WTC11 (cell line): ENCODE measurements at regions not wholly inside any gene's neighbourhood (a gene's known extent, or its start where the extent isn't known, plus 50 kb on each side); places are given as distances from the start of the nearest gene placed in this dataset.

Experiments
- ATAC-seq: fragments of 200-7000 bp; cut with Tn5 transposase; 2 replicates; pipeline ENCODE4 v1.10.0; 2021; ENCODE audit warnings: mild to moderate bottlenecking, moderate library complexity
- CTCF ChIA-PET: fragments of 300-600 bp; sonication (Branson Sonifier 250); formaldehyde crosslinking; loops from one replicate; lab custom pipeline; 2021; ENCODE audit warnings: antibody characterized with exemption; lab: Charles Lee
- POLR2A ChIA-PET: fragments of 350-600 bp; sonication (Branson Sonifier 250); formaldehyde crosslinking; loops from one replicate; lab custom pipeline; 2021; ENCODE audit warnings: antibody characterized with exemption; lab: Charles Lee
- DNase-seq: peaks from one replicate; pipeline ENCODE4 v3.0.0; 2021; ENCODE audit warnings: low spot score
- H3K27ac Mint-ChIP-seq: 2 replicates; pipeline ENCODE4 v1.8.0; 2021; ENCODE audit warnings: mixed read lengths
- H3K27me3 Mint-ChIP-seq: 2 replicates; pipeline ENCODE4 v1.8.0; 2021; ENCODE audit warnings: low read depth, mild to moderate bottlenecking, moderate library complexity, mixed read lengths
- H3K36me3 Mint-ChIP-seq: 2 replicates; pipeline ENCODE4 v1.8.0; 2021; ENCODE audit warnings: mixed read lengths
- H3K4me1 Mint-ChIP-seq: 2 replicates; pipeline ENCODE4 v1.8.0; 2022; ENCODE audit warnings: mixed read lengths
- H3K4me3 Mint-ChIP-seq: 2 replicates; pipeline ENCODE4 v1.8.0; 2021; ENCODE audit warnings: mild to moderate bottlenecking, moderate library complexity, mixed read lengths
- H3K9me3 Mint-ChIP-seq: 2 replicates; pipeline ENCODE4 v1.8.0; 2021; ENCODE audit warnings: mixed read lengths
- CTCF ChIP-seq: fragments of 200-600 bp; IDR thresholded peaks from 2 replicates; pipeline ENCODE4 v1.8.0; 2022; ENCODE audit warnings: antibody characterized with exemption
- E2F4 ChIP-seq: sonication (generic); formaldehyde crosslinking; IDR thresholded peaks from 2 replicates; pipeline ENCODE4 v1.8.1; 2022; ENCODE audit warnings: low read depth, mild to moderate bottlenecking, moderate library complexity, missing genetic modification reagents, borderline replicate concordance
- FOXJ3 ChIP-seq: sonication (generic); formaldehyde crosslinking; IDR thresholded peaks from 2 replicates; pipeline ENCODE4 v1.9.0; 2021; ENCODE audit warnings: missing genetic modification reagents, mild to moderate bottlenecking, borderline replicate concordance
- FOXK1 ChIP-seq: sonication (generic); formaldehyde crosslinking; IDR thresholded peaks from 2 replicates; pipeline ENCODE4 v1.8.0; 2022; ENCODE audit warnings: mild to moderate bottlenecking, moderate library complexity, missing genetic modification reagents
- FOXP1 ChIP-seq: sonication (generic); formaldehyde crosslinking; IDR thresholded peaks from 2 replicates; pipeline ENCODE4 v1.8.0; 2022; ENCODE audit warnings: missing genetic modification reagents, mild to moderate bottlenecking, moderate library complexity, borderline replicate concordance
- FOXP4 ChIP-seq: sonication (generic); formaldehyde crosslinking; IDR thresholded peaks from 2 replicates; pipeline ENCODE4 v1.8.0; 2022; ENCODE audit warnings: mild to moderate bottlenecking, missing genetic modification reagents
- MXD4 ChIP-seq: fragments of 250-450 bp; sonication (Bioruptor Pico); IDR thresholded peaks from 2 replicates; pipeline ENCODE4 v1.8.0; 2021; ENCODE audit warnings: mild to moderate bottlenecking, moderate library complexity, borderline replicate concordance
- MYBL2 ChIP-seq: sonication (generic); formaldehyde crosslinking; IDR thresholded peaks from 2 replicates; pipeline ENCODE4 v1.8.1; 2023; ENCODE audit warnings: mild to moderate bottlenecking, moderate library complexity, missing genetic modification reagents
- NFYB ChIP-seq: sonication (generic); formaldehyde crosslinking; conservative IDR thresholded peaks from 2 replicates; pipeline ENCODE4 v1.8.0; 2022; ENCODE audit warnings: low read depth, missing genetic modification reagents
- NR2C2 ChIP-seq: sonication (generic); formaldehyde crosslinking; IDR thresholded peaks from 2 replicates; pipeline ENCODE4 v1.8.0; 2022; ENCODE audit warnings: mild to moderate bottlenecking, missing genetic modification reagents
- SMAD4 ChIP-seq: sonication (generic); formaldehyde crosslinking; IDR thresholded peaks from 2 replicates; pipeline ENCODE4 v1.8.0; 2022; ENCODE audit warnings: mild to moderate bottlenecking, missing genetic modification reagents
- SP1 ChIP-seq: sonication (generic); formaldehyde crosslinking; conservative IDR thresholded peaks from 2 replicates; pipeline ENCODE4 v1.8.1; 2022; ENCODE audit warnings: missing genetic modification reagents
- TCF7 ChIP-seq: sonication (generic); formaldehyde crosslinking; IDR thresholded peaks from 2 replicates; pipeline ENCODE4 v1.8.0; 2022; ENCODE audit warnings: mild to moderate bottlenecking, low read depth, missing genetic modification reagents, moderate library complexity
- ZMAT4 ChIP-seq: fragments of 250-450 bp; sonication (Bioruptor Pico); IDR thresholded peaks from 2 replicates; pipeline ENCODE4 v1.9.0; 2021; ENCODE audit warnings: mild to moderate bottlenecking
- ZNF138 ChIP-seq: sonication (generic); formaldehyde crosslinking; conservative IDR thresholded peaks from 2 replicates; pipeline ENCODE4 v1.8.1; 2022; ENCODE audit warnings: mild to moderate bottlenecking, moderate library complexity, missing genetic modification reagents
- ZNF232 ChIP-seq: sonication (generic); formaldehyde crosslinking; IDR thresholded peaks from 2 replicates; pipeline ENCODE4 v1.8.0; 2022; ENCODE audit warnings: mild to moderate bottlenecking, missing genetic modification reagents
- ZNF281 ChIP-seq: sonication (generic); formaldehyde crosslinking; IDR thresholded peaks from 2 replicates; pipeline ENCODE4 v1.8.0; 2023; ENCODE audit warnings: mild to moderate bottlenecking, missing genetic modification reagents
- ZNF532 ChIP-seq: fragments of 250-450 bp; sonication (Bioruptor Pico); IDR thresholded peaks from 2 replicates; pipeline ENCODE4 v1.9.0; 2021; ENCODE audit warnings: mild to moderate bottlenecking, borderline replicate concordance
- ZNF671 ChIP-seq: fragments of 250-450 bp; sonication (Bioruptor Pico); IDR thresholded peaks from 2 replicates; pipeline ENCODE4 v1.8.0; 2021; ENCODE audit warnings: mild to moderate bottlenecking

GRCh38 chr5:51131266-51131665, 252.0 kb upstream of the ISL1 start (continued):
- TF ChIP-seq FOXP4 (CRISPR knock-in tag): no peak
- no peak for TF ChIP-seq TCF7
- no peak for TF ChIP-seq NFYB (CRISPR knock-in tag)
- TF ChIP-seq MXD4: no peak
- no peak for TF ChIP-seq ZNF532 (CRISPR knock-in tag)

- Mint-ChIP-seq H3K4me3 (no peak overlapping the region), H3K27me3 (no peaks in the 10 kb centered on the region), H3K9me3 (peaks cover 4% of the 10 kb centered on the region), H3K27ac (no peak overlapping the region), H3K4me1 (no peaks in the 10 kb centered on the region), H3K36me3 (no peaks in the 10 kb centered on the region)
- ATAC-seq (no peak), DNase-seq (no peak)
- POLR2A ChIA-PET: no interaction called here
- CTCF ChIA-PET: no interaction called here
- no peak for TF ChIP-seq FOXJ3
- no peak for TF ChIP-seq CTCF
- TF ChIP-seq MYBL2 (CRISPR knock-in tag): no peak
- TF ChIP-seq ZNF232 (CRISPR knock-in tag): no peak
- no peak for TF ChIP-seq ZMAT4
- TF ChIP-seq SMAD4: no peak
- no peak for TF ChIP-seq ZNF671 (CRISPR knock-in tag)
- no peak for TF ChIP-seq FOXK1
- no peak for TF ChIP-seq SP1
- no peak for TF ChIP-seq FOXP4 (CRISPR knock-in tag)
- TF ChIP-seq NR2C2 (CRISPR knock-in tag): no peak
- no peak for TF ChIP-seq FOXP1 (CRISPR knock-in tag)
- TF ChIP-seq E2F4: no peak
- no peak for TF ChIP-seq ZNF138 (CRISPR knock-in tag)
- TF ChIP-seq ZNF281 (CRISPR knock-in tag): no peak
Measured at GRCh38 chr5:51138164-51138563, 245.1 kb upstream of the ISL1 start.
